ENCODE measurements at regions not wholly inside any gene's neighbourhood (a gene's known extent, or its start where the extent isn't known, plus 50 kb on each side); places are given as distances from the start of the nearest gene placed in this dataset.

- TF ChIP-seq CTCF (IDR thresholded peaks at IDR 0.05) (no peak), POLR2A (IDR thresholded peaks at IDR 0.05) (no peak)
These were observed 151.3 kb upstream of the HMHB1 start for GRCh38 chr5:143660625-143661024.

Data from body of pancreas (tissue), 4 donors.